C4-2B (cell line): ENCODE measurements at regions not wholly inside any gene's neighbourhood (a gene's known extent, or its start where the extent isn't known, plus 50 kb on each side); places are given as distances from the start of the nearest gene placed in this dataset.

ENCODE experiments used
- CTCF ChIP-seq: fragments of 450-650 bp; conservative IDR thresholded peaks from 2 replicates; pipeline ENCODE4 v1.5.1; 2017; ENCODE audit warnings: mild to moderate bottlenecking
- ZFX ChIP-seq: fragments of 450-650 bp; IDR thresholded peaks from 2 replicates; pipeline ENCODE4 v1.6.1; 2017

GRCh38 chr5:174570662-174571061, 153.7 kb upstream of the MSX2 start:
- no peak for TF ChIP-seq ZFX
- TF ChIP-seq CTCF: no peak
